MM.1S (cell line): ENCODE measurements at regions not wholly inside any gene's neighbourhood (a gene's known extent, or its start where the extent isn't known, plus 50 kb on each side); places are given as distances from the start of the nearest gene placed in this dataset.
"Not testable (repeated sequence)": the region's sequence is repeated elsewhere in the genome, so short reads cannot be mapped to it uniquely, and the experiment has no call there.

Experiments used
- DNase-seq: peaks from one replicate; pipeline ENCODE4 v3.0.0-alpha.2; 2015
- H2AFZ ChIP-seq: fragments of 300-600 bp; sonication (generic); 2 replicates; pipeline ENCODE4 v1.6.0; 2016; ENCODE audit warnings: antibody characterized with exemption, low read length
- H3F3A ChIP-seq: fragments of 300-600 bp; sonication (generic); 2 replicates; pipeline ENCODE4 v1.6.1; 2016; ENCODE audit warnings: mild to moderate bottlenecking, antibody characterized with exemption, low read length, moderate library complexity, mixed read lengths; ENCODE audit not compliant: insufficient read depth
- H3K27ac ChIP-seq: fragments of 300-600 bp; sonication (generic); 2 replicates; pipeline ENCODE4 v1.5.1; 2016; ENCODE audit warnings: mild to moderate bottlenecking, low read length
- H3K27me3 ChIP-seq: fragments of 300-600 bp; sonication (generic); replicated peaks from 2 replicates; pipeline ENCODE4 v1.6.0; 2016; ENCODE audit warnings: low read length; ENCODE audit not compliant: insufficient read depth
- H3K36me3 ChIP-seq: fragments of 300-600 bp; sonication (generic); replicated peaks from 2 replicates; pipeline ENCODE4 v1.6.1; 2016; ENCODE audit warnings: mild to moderate bottlenecking, low read length, mixed read lengths; ENCODE audit not compliant: insufficient read depth
- H3K4me1 ChIP-seq: fragments of 300-600 bp; sonication (generic); 2 replicates; pipeline ENCODE4 v1.6.1; 2016; ENCODE audit warnings: low read length, mixed read lengths
- H3K4me2 ChIP-seq: fragments of 300-600 bp; sonication (generic); 2 replicates; pipeline ENCODE4 v1.6.0; 2016; ENCODE audit warnings: low read depth, low read length
- H3K4me3 ChIP-seq: fragments of 300-600 bp; sonication (generic); 2 replicates; pipeline ENCODE4 v1.5.1; 2016; ENCODE audit warnings: low read length, mixed read lengths
- H3K79me2 ChIP-seq: fragments of 300-600 bp; sonication (generic); 2 replicates; pipeline ENCODE4 v1.6.1; 2016; ENCODE audit warnings: mixed run types, low read length, mixed read lengths
- H3K9ac ChIP-seq: fragments of 300-600 bp; sonication (generic); 2 replicates; pipeline ENCODE4 v1.6.1; 2016; ENCODE audit warnings: low read length, mixed read lengths
- H3K9me2 ChIP-seq: fragments of 300-600 bp; sonication (generic); replicated peaks from 2 replicates; pipeline ENCODE4 v1.6.1; 2016; ENCODE audit warnings: mild to moderate bottlenecking, low read length, mixed read lengths; ENCODE audit not compliant: insufficient read depth
- H3K9me3 ChIP-seq: fragments of 300-600 bp; sonication (generic); replicated peaks from 2 replicates; pipeline ENCODE4 v1.6.1; 2016; ENCODE audit warnings: mild to moderate bottlenecking, low read length, mixed read lengths; ENCODE audit not compliant: insufficient read depth
- H4K20me1 ChIP-seq: fragments of 300-600 bp; sonication (generic); 2 replicates; pipeline ENCODE4 v1.6.1; 2016; ENCODE audit warnings: mild to moderate bottlenecking, low read length, moderate library complexity, mixed read lengths; ENCODE audit not compliant: insufficient read depth
- EZH2 ChIP-seq: fragments of 300-600 bp; sonication (generic); optimal IDR thresholded peaks from 2 replicates; pipeline ENCODE3; 2017; ENCODE audit warnings: low read depth, mild to moderate bottlenecking, antibody characterized with exemption, low read length, mixed read lengths
- EZH2phosphoT487 ChIP-seq: fragments of 300-600 bp; sonication (generic); IDR thresholded peaks from 2 replicates; pipeline ENCODE4 v1.6.1; 2018; ENCODE audit warnings: antibody characterized with exemption, low read length
- TF ChIP-seq, protein P1 (sequence below): fragments of 300-600 bp; sonication (generic); IDR thresholded peaks from 2 replicates; pipeline ENCODE4 v1.5.1; 2016; ENCODE audit warnings: antibody characterized with exemption, low read length, mixed read lengths

DNA sequence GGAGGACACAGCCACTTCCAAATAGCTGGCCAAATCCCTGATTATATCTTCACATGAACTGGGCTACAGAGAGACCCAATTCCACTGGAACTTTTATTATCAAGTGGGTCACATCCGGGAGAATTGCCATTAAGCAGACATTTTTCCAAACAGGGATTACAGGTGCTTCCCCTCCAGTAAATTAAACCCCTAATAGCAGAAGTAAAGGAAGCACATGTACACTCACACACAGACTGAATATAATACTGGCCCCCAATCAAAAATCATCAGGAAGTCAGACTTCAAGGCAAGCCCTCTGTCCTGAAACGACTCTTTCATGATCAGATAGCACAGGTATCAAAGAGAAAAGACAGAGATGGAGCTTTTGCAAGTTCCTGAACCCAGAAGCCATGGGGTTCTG lies 118.6 kb upstream of the PPP2R5A start:
- Histone ChIP-seq H3K9me3 (no peaks in the 10 kb centered on the region), H3K79me2 (no peaks in the 10 kb centered on the region), H3K4me3 (no peak overlapping the region), H3K27me3 (peaks cover 14% of the 10 kb centered on the region; the same call in 1 of the 2 replicates), H4K20me1 (no peaks in the 10 kb centered on the region), H3K9ac (no peak overlapping the region), H3K27ac (no peak overlapping the region), H2AFZ (no peak overlapping the region), H3K4me1 (peaks cover 17% of the 10 kb centered on the region), H3K4me2 (no peak overlapping the region), H3K36me3 (no peaks in the 10 kb centered on the region), H3K9me2 (no peaks in the 10 kb centered on the region), H3F3A (peaks cover 19% of the 10 kb centered on the region)
- TF ChIP-seq, protein P1, sequence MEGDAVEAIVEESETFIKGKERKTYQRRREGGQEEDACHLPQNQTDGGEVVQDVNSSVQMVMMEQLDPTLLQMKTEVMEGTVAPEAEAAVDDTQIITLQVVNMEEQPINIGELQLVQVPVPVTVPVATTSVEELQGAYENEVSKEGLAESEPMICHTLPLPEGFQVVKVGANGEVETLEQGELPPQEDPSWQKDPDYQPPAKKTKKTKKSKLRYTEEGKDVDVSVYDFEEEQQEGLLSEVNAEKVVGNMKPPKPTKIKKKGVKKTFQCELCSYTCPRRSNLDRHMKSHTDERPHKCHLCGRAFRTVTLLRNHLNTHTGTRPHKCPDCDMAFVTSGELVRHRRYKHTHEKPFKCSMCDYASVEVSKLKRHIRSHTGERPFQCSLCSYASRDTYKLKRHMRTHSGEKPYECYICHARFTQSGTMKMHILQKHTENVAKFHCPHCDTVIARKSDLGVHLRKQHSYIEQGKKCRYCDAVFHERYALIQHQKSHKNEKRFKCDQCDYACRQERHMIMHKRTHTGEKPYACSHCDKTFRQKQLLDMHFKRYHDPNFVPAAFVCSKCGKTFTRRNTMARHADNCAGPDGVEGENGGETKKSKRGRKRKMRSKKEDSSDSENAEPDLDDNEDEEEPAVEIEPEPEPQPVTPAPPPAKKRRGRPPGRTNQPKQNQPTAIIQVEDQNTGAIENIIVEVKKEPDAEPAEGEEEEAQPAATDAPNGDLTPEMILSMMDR: no peak
- no peak for TF ChIP-seq EZH2phosphoT487
- TF ChIP-seq EZH2: no peak
- no peak for DNase-seq

DNA sequence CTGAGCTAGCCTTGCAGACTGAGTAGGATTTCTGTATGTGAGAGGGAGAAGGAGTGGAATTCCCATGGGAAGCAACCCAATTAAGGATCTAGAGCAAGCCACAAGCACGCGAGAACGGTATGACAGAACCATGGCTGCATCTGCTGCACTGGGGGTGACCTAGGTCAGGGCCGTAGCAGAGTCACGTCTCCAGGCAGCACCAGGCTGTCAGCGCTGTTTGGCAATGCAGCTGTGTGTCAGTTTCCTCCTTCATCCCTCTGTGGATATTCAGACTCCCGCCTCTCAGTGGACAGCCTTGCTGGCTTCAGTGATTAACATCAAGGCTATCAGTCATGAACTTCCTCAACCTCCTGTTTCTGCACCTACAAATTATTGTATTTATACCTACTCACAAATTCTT lies 118.1 kb upstream of the PPP2R5A start:
- TF ChIP-seq EZH2phosphoT487: no peak
- TF ChIP-seq, protein P1: no peak
- TF ChIP-seq EZH2: no peak
- Histone ChIP-seq H3F3A (peaks cover 15% of the 10 kb centered on the region), H3K4me2 (no peak overlapping the region), H3K27me3 (peaks cover 14% of the 10 kb centered on the region; the same call in 1 of the 2 replicates), H3K9me3 (no peaks in the 10 kb centered on the region), H3K79me2 (no peaks in the 10 kb centered on the region), H3K4me1 (peaks cover 14% of the 10 kb centered on the region), H3K9ac (no peak overlapping the region), H3K9me2 (no peaks in the 10 kb centered on the region), H3K4me3 (no peak overlapping the region), H3K27ac (no peak overlapping the region), H4K20me1 (no peaks in the 10 kb centered on the region), H2AFZ (no peak overlapping the region), H3K36me3 (no peaks in the 10 kb centered on the region)
- DNase-seq: no peak

DNA sequence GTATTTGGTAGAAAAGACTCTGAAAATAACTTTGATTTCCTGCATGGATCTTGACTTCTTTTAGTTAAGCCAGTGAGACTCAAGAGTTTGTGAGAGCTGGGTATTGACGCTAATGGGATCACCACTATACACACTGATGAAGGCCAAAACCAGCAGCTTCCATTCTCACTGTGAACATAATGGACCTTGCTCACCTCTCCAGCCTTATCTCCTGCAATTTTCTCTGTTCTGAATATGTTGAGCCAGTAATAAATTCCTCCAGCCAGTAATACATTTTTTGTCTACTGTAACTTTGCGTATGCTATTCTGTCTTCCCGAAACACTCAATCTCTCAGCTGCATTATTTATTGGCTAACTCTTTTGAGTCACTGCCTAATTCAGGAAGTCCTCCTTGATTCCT lies 111.6 kb upstream of the PPP2R5A start:
- no peak overlapping the region for H3K4me2 ChIP-seq
- H3K9ac ChIP-seq: no peak overlapping the region
- H3K9me2 ChIP-seq: no peaks in the 10 kb centered on the region
- DNase-seq: no peak
- no peaks in the 10 kb centered on the region for H3K79me2 ChIP-seq
- no peaks in the 10 kb centered on the region for H3K27me3 ChIP-seq
- no peaks in the 10 kb centered on the region for H4K20me1 ChIP-seq
- no peaks in the 10 kb centered on the region for H3K9me3 ChIP-seq
- no peaks in the 10 kb centered on the region for H3K36me3 ChIP-seq
- H3F3A ChIP-seq: no peaks in the 10 kb centered on the region
- no peak overlapping the region for H3K27ac ChIP-seq
- H3K4me3 ChIP-seq: no peak overlapping the region
- H2AFZ ChIP-seq: no peak overlapping the region
- H3K4me1 ChIP-seq: no peaks in the 10 kb centered on the region
- TF ChIP-seq EZH2phosphoT487 (no peak), EZH2 (no peak)
- TF ChIP-seq, protein P1: no peak

DNA sequence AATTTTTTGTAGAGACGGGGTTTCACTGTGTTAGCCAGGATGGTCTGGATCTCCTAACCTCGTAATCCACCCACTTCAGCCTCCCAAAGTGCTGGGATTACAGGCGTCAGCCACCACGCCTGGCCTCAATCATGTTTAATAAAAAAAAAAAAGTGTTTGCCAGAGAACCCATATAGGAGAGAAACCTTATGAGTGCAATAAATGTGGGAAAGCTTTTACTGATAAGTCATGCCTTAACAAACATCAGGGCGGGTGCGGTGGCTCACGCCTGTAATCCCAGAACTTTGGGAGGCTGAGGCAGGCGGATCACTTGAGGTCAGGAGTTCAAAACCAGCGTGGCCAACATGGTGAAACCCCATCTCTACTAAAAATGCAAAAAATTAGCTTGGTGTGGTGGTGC lies 110.9 kb upstream of the PPP2R5A start:
- H3K27me3 ChIP-seq, H2AFZ ChIP-seq, H3K36me3 ChIP-seq, H3K27ac ChIP-seq, H3K9ac ChIP-seq, H3K4me3 ChIP-seq, H3K9me2 ChIP-seq, H3K4me1 ChIP-seq, H3K9me3 ChIP-seq, H3K4me2 ChIP-seq, H3F3A ChIP-seq, H3K79me2 ChIP-seq, H4K20me1 ChIP-seq, DNase-seq: not testable (repeated sequence)
